BJ (cell line): ENCODE measurements at regions not wholly inside any gene's neighbourhood (a gene's known extent, or its start where the extent isn't known, plus 50 kb on each side); places are given as distances from the start of the nearest gene placed in this dataset.
"Not testable (repeated sequence)": the region's sequence is repeated elsewhere in the genome, so short reads cannot be mapped to it uniquely, and the experiment has no call there.

Experiments used
- CTCF ChIA-PET: fragments of 350-600 bp; formaldehyde crosslinking; extraction: SDS; loops from one replicate; lab custom pipeline; 2021; ENCODE audit warnings: antibody characterized with exemption, inconsistent platforms; lab: Yijun Ruan, JAX
- POLR2A ChIA-PET: fragments of 300-600 bp; sonication (Branson Sonifier 250); formaldehyde crosslinking; extraction: SDS; loops from one replicate; lab custom pipeline; 2021; ENCODE audit warnings: antibody characterized with exemption; lab: Charles Lee
- DNase-seq: peaks from one replicate; pipeline ENCODE4 v3.0.0-alpha.2; 2011; ENCODE audit warnings: low read depth
- H3K27me3 ChIP-seq: 2 replicates; pipeline ENCODE4 v1.6.0; 2011; ENCODE audit warnings: low read length; ENCODE audit not compliant: control insufficient read depth, insufficient read depth
- H3K36me3 ChIP-seq: 2 replicates; pipeline ENCODE4 v1.5.1; 2011; ENCODE audit warnings: low read length; ENCODE audit not compliant: control insufficient read depth, insufficient read depth
- H3K4me3 ChIP-seq: 2 replicates; pipeline ENCODE4 v1.5.1; 2011; ENCODE audit warnings: low read depth, mild to moderate bottlenecking, control low read depth, low read length
- TF ChIP-seq, protein P1 (sequence below): IDR thresholded peaks from 2 replicates; pipeline ENCODE4 v1.5.1; 2011; ENCODE audit warnings: low read depth, mild to moderate bottlenecking, control low read depth, inconsistent platforms, low read length, moderate library complexity; ENCODE audit not compliant: insufficient read depth

DNA sequence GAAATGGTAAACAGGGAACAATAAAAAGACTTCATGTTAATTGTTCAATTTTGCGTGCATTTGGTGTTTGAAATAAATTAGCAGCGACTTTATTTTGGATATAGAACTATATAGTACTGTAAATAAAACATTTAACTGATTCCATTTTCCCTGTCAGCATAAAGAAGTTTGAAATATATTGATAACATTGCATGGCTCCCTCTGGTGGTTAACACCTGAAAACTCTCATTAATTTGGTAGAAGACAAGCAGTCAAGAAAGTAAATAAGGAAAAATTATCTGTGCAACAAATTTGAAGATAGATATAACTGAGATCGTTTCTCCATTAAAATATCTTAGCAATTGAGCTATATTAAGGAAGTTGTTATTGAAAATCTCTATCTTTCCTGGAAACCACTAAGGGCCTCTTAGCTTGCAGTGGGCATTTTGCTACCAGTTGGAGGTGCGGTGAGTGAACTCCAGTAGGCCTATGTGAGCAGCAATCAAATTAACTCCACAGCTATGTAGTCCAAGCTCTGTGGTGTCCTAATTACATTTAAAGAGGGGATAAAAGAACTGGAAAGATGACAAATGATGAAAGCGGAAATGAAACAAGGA is 435.7 kb upstream of the FKBP1C start:
- Histone ChIP-seq H3K36me3 (no peaks in the 10 kb centered on the region), H3K27me3 (no peaks in the 10 kb centered on the region), H3K4me3 (no peak overlapping the region)
- TF ChIP-seq, protein P1, sequence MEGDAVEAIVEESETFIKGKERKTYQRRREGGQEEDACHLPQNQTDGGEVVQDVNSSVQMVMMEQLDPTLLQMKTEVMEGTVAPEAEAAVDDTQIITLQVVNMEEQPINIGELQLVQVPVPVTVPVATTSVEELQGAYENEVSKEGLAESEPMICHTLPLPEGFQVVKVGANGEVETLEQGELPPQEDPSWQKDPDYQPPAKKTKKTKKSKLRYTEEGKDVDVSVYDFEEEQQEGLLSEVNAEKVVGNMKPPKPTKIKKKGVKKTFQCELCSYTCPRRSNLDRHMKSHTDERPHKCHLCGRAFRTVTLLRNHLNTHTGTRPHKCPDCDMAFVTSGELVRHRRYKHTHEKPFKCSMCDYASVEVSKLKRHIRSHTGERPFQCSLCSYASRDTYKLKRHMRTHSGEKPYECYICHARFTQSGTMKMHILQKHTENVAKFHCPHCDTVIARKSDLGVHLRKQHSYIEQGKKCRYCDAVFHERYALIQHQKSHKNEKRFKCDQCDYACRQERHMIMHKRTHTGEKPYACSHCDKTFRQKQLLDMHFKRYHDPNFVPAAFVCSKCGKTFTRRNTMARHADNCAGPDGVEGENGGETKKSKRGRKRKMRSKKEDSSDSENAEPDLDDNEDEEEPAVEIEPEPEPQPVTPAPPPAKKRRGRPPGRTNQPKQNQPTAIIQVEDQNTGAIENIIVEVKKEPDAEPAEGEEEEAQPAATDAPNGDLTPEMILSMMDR, result no peak
- no peak for DNase-seq
- ChIA-PET POLR2A (no interaction called here), CTCF (no interaction called here)

DNA sequence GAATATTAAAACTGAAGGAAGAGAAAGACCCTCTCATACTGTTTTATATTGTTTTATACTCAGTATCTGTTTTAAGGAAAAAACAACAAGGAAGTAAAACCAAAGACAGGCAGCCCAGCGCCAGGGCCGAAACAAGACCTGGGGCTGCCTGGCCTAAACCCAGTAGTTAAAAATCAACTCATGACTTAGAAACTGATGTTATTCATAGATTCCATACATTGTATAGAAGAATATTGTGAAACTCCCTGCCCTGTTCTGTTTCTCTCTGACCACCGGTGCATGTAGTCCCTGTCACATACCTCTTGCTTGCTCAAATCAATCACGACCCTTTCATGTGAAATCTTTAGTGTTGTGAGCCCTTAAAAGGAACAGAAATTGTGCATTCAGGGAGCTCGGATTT is 445.1 kb upstream of the FKBP1C start:
- POLR2A ChIA-PET, CTCF ChIA-PET, DNase-seq, H3K36me3 ChIP-seq, H3K27me3 ChIP-seq, H3K4me3 ChIP-seq: not testable (repeated sequence)

DNA sequence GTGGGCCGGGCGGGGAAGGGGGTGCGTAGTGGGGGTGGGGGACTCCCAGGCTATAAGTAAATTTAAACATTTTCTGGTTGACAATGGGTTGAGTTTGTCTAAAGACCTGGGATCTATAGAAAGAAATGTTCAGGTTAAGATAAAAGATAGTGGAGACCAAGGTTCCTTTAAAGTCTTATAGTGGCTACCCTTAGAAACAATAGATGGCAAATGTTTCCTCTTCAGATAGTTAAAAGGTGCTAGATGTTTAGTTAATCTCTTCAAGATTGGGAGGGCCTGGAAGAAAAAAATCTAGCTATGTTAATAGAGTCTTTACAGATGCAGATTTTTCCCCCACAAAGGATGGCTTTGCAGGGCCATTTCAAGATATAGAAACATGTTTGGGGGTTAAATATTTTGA is 446.4 kb upstream of the FKBP1C start:
- POLR2A ChIA-PET, result no interaction called here
- H3K36me3 ChIP-seq, result no peaks in the 10 kb centered on the region

DNA sequence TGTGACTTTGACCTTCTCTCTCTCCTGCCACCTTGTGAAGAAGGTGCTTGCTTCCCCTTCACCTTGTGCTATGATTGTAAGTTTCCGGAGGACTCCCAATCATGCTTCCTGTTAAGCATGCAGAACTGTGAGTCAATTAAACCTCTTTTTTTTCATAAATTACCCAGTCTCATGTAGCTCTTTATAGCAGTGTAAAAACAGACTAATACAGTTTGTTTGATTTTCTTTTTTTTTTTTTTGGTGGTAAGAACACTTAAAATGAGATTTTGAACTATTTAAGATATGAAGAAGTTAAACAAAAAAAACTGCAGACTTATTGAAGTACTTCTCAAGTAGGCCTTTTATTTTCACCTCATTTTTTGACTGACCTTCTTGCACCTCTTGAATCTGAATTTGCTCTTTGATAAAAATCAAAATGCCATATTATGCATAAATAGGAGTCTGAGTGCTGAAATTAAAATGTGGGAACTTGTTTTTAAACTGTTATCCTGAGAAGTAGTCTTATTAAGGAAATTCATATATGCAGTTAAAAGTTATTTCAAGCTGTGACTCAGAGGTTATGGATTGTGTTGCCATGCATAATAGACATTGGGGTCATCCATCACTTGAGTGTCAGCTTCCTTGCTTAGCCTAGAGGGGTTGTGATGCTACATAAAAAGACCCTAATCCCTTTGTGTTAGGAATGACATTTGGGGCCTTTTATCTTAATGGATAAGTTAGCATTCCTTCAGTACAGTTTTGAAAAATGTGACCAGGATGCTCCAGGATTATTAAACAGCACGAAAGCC is 447.9 kb upstream of the FKBP1C start:
- ChIA-PET POLR2A (no interaction called here), CTCF (no interaction called here)
- Histone ChIP-seq H3K27me3 (no peaks in the 10 kb centered on the region), H3K36me3 (no peaks in the 10 kb centered on the region), H3K4me3 (no peak overlapping the region)
- DNase-seq, result no peak
- TF ChIP-seq, protein P1, result no peak

More for the DNA sequence above, 446.4 kb upstream of the FKBP1C start:
- no peak overlapping the region for H3K4me3 ChIP-seq
- DNase-seq, result no peak
- TF ChIP-seq, protein P1, result no peak
- CTCF ChIA-PET, result no interaction called here
- no peaks in the 10 kb centered on the region for H3K27me3 ChIP-seq

DNA sequence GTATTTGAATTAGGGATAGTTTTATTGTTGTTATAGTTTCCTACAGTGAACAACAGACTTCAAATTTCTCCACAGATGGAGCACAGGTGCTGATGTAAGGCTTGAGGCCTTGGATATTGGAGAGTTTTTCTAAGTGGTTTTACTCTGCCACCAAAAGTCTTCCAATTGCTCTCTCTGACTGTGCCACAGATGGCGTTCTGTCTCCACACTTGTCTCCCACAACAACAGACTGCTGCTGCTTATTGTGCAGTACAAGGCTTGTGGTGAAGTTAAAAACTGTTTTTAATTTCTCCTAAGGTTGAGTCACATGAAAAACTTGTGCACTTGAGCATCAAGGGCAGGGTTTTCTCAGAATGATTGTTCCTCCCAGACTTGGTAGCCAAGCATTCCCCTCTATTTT is 460.9 kb upstream of the KHDRBS2 start:
- Histone ChIP-seq H3K27me3 (no peaks in the 10 kb centered on the region), H3K4me3 (no peak overlapping the region), H3K36me3 (no peaks in the 10 kb centered on the region)
- no peak for DNase-seq
- CTCF ChIA-PET, result no interaction called here
- POLR2A ChIA-PET, result no interaction called here
- TF ChIP-seq, protein P1, result no peak
